Muscle layer of colon (tissue), 2 donors: ENCODE measurements at regions not wholly inside any gene's neighbourhood (a gene's known extent, or its start where the extent isn't known, plus 50 kb on each side); places are given as distances from the start of the nearest gene placed in this dataset.

ENCODE experiments used
- H3K27ac ChIP-seq: one replicate; pipeline ENCODE4 v1.7.0; 2013; ENCODE audit warnings: low read depth, mild to moderate bottlenecking, low read length, moderate library complexity
- H3K27me3 ChIP-seq, 2 donors: one replicate each; pipeline ENCODE4 v1.7.0; 2013; ENCODE audit warnings: low read length in 2 of 2, mild to moderate bottlenecking in 2 of 2; ENCODE audit not compliant: insufficient read depth in 2 of 2, control insufficient read depth in 1 of 2
- H3K36me3 ChIP-seq: one replicate; pipeline ENCODE4 v1.7.0; 2013; ENCODE audit warnings: mild to moderate bottlenecking, low read length; ENCODE audit not compliant: insufficient read depth
- H3K4me1 ChIP-seq: one replicate; pipeline ENCODE4 v1.7.0; 2013; ENCODE audit warnings: mild to moderate bottlenecking, low read length; ENCODE audit not compliant: insufficient read depth
- H3K4me3 ChIP-seq, 2 donors: one replicate each; pipeline ENCODE4 v1.7.0; 2013; ENCODE audit warnings: low read length in 2 of 2, low read depth in 1 of 2, mild to moderate bottlenecking in 1 of 2, moderate library complexity in 1 of 2
- H3K9ac ChIP-seq: one replicate; pipeline ENCODE4 v1.7.0; 2013; ENCODE audit warnings: low read length
- H3K9me3 ChIP-seq: one replicate; pipeline ENCODE4 v1.7.0; 2013; ENCODE audit warnings: mild to moderate bottlenecking, low read length
- donor health status: abdominal sarcoma.
- donor health status: Adenocarcinoma of cecum.

GRCh38 chr6:139510040-139510790 lies 135.8 kb upstream of the CITED2 start:
- H3K36me3 ChIP-seq = no peaks in the 10 kb centered on the region
- no peak overlapping the region for H3K9ac ChIP-seq
- H3K9me3 ChIP-seq = no peaks in the 10 kb centered on the region
- no peak overlapping the region for H3K4me3 ChIP-seq
- no peaks in the 10 kb centered on the region for H3K27me3 ChIP-seq
- H3K4me1 ChIP-seq = peaks cover 4% of the 10 kb centered on the region
- H3K27ac ChIP-seq = no peak overlapping the region

GRCh38 chr6:139509167-139509566 lies 134.7 kb upstream of the CITED2 start:
- Histone ChIP-seq H3K9me3 (no peaks in the 10 kb centered on the region), H3K9ac (no peak overlapping the region), H3K4me1 (peaks cover 4% of the 10 kb centered on the region), H3K27ac (no peak overlapping the region), H3K4me3 (no peak overlapping the region), H3K36me3 (no peaks in the 10 kb centered on the region), H3K27me3 (no peaks in the 10 kb centered on the region)

GRCh38 chr6:139508576-139508975 lies 134.1 kb upstream of the CITED2 start:
- no peak overlapping the region for H3K4me3 ChIP-seq
- no peak overlapping the region for H3K9ac ChIP-seq
- no peaks in the 10 kb centered on the region for H3K27me3 ChIP-seq
- H3K9me3 ChIP-seq = no peaks in the 10 kb centered on the region
- no peaks in the 10 kb centered on the region for H3K36me3 ChIP-seq
- no peak overlapping the region for H3K27ac ChIP-seq
- peaks cover 4% of the 10 kb centered on the region for H3K4me1 ChIP-seq

GRCh38 chr6:139508023-139508422 lies 133.6 kb upstream of the CITED2 start:
- peaks cover 4% of the 10 kb centered on the region for H3K4me1 ChIP-seq
- H3K9ac ChIP-seq = no peak overlapping the region
- H3K27me3 ChIP-seq = no peaks in the 10 kb centered on the region
- H3K9me3 ChIP-seq = no peaks in the 10 kb centered on the region
- H3K27ac ChIP-seq = no peak overlapping the region
- H3K4me3 ChIP-seq = no peak overlapping the region
- no peaks in the 10 kb centered on the region for H3K36me3 ChIP-seq

GRCh38 chr6:139500977-139501376 lies 126.5 kb upstream of the CITED2 start:
- Histone ChIP-seq H3K27me3 (no peaks in the 10 kb centered on the region), H3K4me1 (no peaks in the 10 kb centered on the region), H3K27ac (no peak overlapping the region), H3K36me3 (no peaks in the 10 kb centered on the region), H3K9me3 (no peaks in the 10 kb centered on the region), H3K4me3 (no peak overlapping the region), H3K9ac (no peak overlapping the region)

DNA sequence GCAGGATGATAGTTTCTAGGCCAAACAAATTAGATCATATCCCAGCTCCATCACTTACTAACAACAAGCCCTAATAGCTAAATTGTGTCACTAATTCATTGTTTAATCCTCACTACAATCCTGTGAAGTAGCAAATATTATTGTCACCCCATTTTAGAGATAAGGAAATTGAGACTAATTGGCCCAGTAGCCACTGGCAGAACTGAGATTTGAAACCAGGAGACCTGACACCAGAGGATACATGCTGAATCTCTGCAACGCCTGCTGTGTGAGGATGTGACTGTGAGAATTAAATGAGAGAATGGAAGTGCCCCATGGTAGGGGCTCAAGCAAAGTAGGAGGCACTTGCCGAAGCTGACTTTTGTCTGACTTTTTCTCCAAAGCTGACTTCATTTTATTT lies 124.3 kb upstream of the CITED2 start:
- Histone ChIP-seq H3K9me3 (no peaks in the 10 kb centered on the region), H3K27ac (no peak overlapping the region), H3K4me3 (no peak overlapping the region), H3K27me3 (no peaks in the 10 kb centered on the region), H3K9ac (no peak overlapping the region), H3K4me1 (no peaks in the 10 kb centered on the region), H3K36me3 (no peaks in the 10 kb centered on the region)

GRCh38 chr6:139497345-139497961 lies 123.0 kb upstream of the CITED2 start:
- H3K9me3 ChIP-seq = no peaks in the 10 kb centered on the region
- H3K9ac ChIP-seq = no peak overlapping the region
- no peaks in the 10 kb centered on the region for H3K27me3 ChIP-seq
- no peak overlapping the region for H3K27ac ChIP-seq
- H3K4me1 ChIP-seq = no peaks in the 10 kb centered on the region
- H3K4me3 ChIP-seq = no peak overlapping the region
- no peaks in the 10 kb centered on the region for H3K36me3 ChIP-seq

DNA sequence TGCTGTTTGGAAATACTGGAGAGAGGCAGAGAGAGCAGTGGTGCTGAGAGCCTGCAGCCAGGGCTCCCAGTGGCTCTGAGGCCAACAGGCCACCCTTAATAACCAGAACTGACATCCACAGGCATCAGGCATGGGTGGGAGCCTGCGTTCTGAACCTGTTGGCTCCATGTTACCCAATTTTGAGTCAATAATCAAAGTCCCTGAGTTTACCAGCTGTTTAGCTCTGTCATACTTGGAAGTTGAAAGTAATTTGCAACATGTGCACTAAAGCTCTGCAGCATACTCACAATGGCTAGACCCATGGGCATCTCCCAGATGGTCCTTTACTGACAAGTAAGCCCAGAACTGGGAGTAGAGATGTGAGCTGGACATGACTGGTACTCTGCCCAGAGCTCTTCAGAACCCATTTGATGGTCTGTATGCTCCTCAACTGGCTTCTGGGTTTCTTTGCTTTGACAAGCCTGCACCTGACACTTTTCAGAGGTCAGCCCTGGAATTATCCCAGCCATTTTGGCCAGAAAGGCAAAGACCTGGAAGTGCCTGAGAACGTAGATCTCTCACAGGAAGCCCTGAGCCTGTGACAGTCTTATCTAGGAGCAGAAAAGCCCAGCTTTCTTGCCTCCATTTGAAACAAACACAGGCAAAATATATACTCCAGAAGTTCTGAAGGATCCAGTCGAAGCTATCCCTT lies 122.4 kb upstream of the CITED2 start:
- no peaks in the 10 kb centered on the region for H3K36me3 ChIP-seq
- no peak overlapping the region for H3K27ac ChIP-seq
- no peak overlapping the region for H3K4me3 ChIP-seq
- no peaks in the 10 kb centered on the region for H3K4me1 ChIP-seq
- no peak overlapping the region for H3K9ac ChIP-seq
- no peaks in the 10 kb centered on the region for H3K9me3 ChIP-seq
- no peaks in the 10 kb centered on the region for H3K27me3 ChIP-seq

- Histone ChIP-seq H3K36me3 (no peaks in the 10 kb centered on the region), H3K27me3 (no peaks in the 10 kb centered on the region), H3K4me1 (no peaks in the 10 kb centered on the region), H3K9ac (no peak overlapping the region), H3K9me3 (no peaks in the 10 kb centered on the region), H3K27ac (no peak overlapping the region), H3K4me3 (no peak overlapping the region)
Observed at GRCh38 chr6:139494376-139494990, 120.0 kb upstream of the CITED2 start.

DNA sequence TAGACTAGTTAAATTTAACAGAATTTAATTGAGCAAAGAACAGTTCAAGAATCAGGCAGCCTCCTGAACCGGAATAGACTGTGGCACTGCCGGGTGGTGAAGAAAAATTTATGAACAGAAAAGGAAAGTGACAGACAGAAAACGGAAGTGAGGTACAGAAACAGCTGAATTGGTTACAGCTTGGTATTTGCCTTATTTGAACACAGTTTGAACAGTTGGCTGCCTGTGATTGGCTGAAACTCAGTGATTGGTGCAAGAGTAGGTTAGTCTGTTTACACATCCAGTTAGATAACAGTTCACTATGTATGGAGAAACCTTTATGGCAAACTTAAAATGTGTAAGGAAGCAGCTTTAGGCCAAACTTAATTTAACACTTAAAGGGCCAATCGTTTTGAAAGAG lies 116.0 kb upstream of the CITED2 start:
- no peaks in the 10 kb centered on the region for H3K27me3 ChIP-seq
- no peak overlapping the region for H3K9ac ChIP-seq
- H3K4me1 ChIP-seq = peaks cover 8% of the 10 kb centered on the region
- H3K36me3 ChIP-seq = no peaks in the 10 kb centered on the region
- no peak overlapping the region for H3K4me3 ChIP-seq
- H3K9me3 ChIP-seq = no peaks in the 10 kb centered on the region
- no peak overlapping the region for H3K27ac ChIP-seq

DNA sequence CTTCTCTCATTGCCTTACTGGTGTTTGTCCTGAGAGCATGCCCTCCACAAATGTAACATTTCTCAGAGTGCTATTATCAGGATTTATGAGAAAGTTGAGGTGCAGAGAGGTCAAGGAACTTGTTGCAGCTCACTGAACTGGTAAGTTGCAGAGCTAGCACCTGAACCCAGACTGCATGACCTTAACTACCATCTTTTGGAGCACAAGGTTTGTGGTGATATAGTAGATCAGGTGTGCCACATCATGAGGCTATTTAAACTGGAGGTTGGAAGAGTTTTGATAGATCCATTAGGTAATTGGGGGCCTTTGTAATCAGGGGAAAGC lies 112.0 kb upstream of the CITED2 start:
- Histone ChIP-seq H3K27ac (no peak overlapping the region), H3K4me1 (peaks cover 11% of the 10 kb centered on the region), H3K27me3 (no peaks in the 10 kb centered on the region), H3K9ac (no peak overlapping the region), H3K36me3 (no peaks in the 10 kb centered on the region), H3K4me3 (no peak overlapping the region), H3K9me3 (no peaks in the 10 kb centered on the region)
